ENCODE measurements at regions not wholly inside any gene's neighbourhood (a gene's known extent, or its start where the extent isn't known, plus 50 kb on each side); places are given as distances from the start of the nearest gene placed in this dataset.

DNA sequence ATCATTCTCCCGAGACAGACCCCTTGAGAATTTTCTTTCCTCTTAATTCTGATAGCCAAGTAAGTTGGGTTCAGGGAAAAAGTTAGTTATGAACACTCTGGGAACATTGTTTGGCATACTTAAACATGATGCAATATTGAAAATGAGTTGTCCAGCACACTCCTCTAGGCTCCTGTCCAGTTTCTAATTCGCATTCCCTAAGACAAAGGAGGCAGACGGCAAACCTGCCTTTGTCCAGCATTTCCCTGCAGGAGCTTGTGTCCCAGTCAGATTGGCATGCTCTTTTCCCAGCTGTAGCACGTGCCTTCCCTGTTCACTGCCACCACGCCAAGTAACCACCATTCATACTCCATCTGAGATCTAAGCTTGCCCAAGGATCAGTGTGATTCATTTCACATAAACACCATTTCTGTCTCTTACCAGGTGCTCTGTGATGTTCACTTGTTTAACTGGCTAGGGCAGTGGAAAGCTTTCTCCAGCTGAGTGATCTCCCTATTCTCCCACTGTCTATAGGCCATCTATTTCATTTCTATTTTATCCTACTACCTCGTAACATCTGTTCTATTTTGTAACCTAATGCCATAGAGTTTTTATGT, 150.0 kb upstream of the EPB41L3 start:
- H3K4me1 ChIP-seq (ENCODE audit: control insufficient read depth in 1 of 2, low read depth in 2 of 2), result no peaks in the 10 kb centered on the region
- H3K36me3 ChIP-seq, result no peaks in the 10 kb centered on the region
- no peak for ATAC-seq (ENCODE audit: insufficient number of reproducible peaks, low FRiP score, low read depth)

DNA sequence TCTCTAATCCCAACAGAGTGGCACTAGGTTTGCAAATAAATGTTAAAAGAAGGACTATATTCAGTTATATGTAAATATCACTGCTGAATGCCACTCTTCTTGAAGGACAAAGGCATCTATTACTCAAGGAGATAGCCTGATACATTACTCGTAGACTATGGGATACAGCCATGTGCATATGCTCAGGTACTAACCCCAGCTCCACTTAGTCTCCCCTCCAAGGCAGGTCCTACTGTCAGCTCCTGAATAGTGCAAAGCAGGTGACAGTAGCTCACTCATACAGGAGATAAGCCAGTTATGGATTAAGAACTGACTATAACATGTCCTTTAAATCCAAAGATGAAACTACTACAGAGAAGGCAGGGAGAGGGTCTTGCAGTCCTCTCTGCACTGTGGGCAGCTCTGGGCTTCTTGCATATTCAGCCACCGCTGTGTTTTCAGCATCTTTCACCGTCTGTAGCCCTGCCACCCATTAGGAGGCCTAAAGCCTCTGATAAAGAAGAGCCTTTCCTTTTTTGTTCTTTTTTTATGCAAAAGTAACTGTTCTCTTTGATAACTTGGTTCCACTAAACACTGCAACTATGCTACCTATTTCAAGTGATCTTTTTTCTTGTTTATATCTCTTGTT, 135.1 kb upstream of the EPB41L3 start:
- Histone ChIP-seq H3K27me3 (replicated peaks; ENCODE audit: insufficient read depth) (no peaks in the 10 kb centered on the region), H3K36me3 (no peaks in the 10 kb centered on the region), H3K9me3 (no peaks in the 10 kb centered on the region), H3K4me3 (no peak overlapping the region), H3K27ac (no peak overlapping the region), H3K4me1 (ENCODE audit: control insufficient read depth in 1 of 2, low read depth in 2 of 2) (no peaks in the 10 kb centered on the region)
- ATAC-seq (ENCODE audit: insufficient number of reproducible peaks, low FRiP score, low read depth) (no peak), DNase-seq (ENCODE audit: low spot score) (no peak)
- TF ChIP-seq, protein P1, sequence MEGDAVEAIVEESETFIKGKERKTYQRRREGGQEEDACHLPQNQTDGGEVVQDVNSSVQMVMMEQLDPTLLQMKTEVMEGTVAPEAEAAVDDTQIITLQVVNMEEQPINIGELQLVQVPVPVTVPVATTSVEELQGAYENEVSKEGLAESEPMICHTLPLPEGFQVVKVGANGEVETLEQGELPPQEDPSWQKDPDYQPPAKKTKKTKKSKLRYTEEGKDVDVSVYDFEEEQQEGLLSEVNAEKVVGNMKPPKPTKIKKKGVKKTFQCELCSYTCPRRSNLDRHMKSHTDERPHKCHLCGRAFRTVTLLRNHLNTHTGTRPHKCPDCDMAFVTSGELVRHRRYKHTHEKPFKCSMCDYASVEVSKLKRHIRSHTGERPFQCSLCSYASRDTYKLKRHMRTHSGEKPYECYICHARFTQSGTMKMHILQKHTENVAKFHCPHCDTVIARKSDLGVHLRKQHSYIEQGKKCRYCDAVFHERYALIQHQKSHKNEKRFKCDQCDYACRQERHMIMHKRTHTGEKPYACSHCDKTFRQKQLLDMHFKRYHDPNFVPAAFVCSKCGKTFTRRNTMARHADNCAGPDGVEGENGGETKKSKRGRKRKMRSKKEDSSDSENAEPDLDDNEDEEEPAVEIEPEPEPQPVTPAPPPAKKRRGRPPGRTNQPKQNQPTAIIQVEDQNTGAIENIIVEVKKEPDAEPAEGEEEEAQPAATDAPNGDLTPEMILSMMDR (IDR thresholded peaks at IDR 0.05), result no peak

More for the DNA sequence above, 150.0 kb upstream of the EPB41L3 start:
- TF ChIP-seq, protein P1 (IDR thresholded peaks at IDR 0.05), result no peak
- no peak overlapping the region for H3K4me3 ChIP-seq
- H3K27me3 ChIP-seq (replicated peaks; ENCODE audit: insufficient read depth), result no peaks in the 10 kb centered on the region
- no peak overlapping the region for H3K27ac ChIP-seq
- H3K9me3 ChIP-seq, result no peaks in the 10 kb centered on the region
- no peak for DNase-seq (ENCODE audit: low spot score)

DNA sequence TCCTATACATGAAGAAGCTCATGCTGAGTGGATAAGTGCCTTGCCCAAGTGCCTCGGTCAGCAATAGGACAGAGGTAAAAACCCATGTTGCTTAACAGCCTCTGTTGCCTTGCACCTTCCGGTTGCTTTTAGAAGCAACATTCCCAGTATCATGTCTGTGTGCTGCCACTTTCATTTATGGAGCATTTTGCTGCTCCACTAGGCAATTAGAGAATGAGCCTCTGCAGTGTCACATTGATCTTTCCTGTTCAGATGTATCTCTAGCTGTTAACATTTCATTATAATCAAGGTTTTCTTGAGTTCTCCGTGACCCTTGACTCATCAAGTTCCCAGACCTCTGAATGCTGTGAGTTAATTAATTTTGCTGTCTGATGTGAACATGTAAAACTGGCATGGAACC, 134.5 kb upstream of the EPB41L3 start:
- DNase-seq (ENCODE audit: low spot score), result no peak
- TF ChIP-seq, protein P1 (IDR thresholded peaks at IDR 0.05), result no peak
- Histone ChIP-seq H3K4me1 (ENCODE audit: control insufficient read depth in 1 of 2, low read depth in 2 of 2) (no peaks in the 10 kb centered on the region), H3K27me3 (replicated peaks; ENCODE audit: insufficient read depth) (no peaks in the 10 kb centered on the region), H3K4me3 (no peak overlapping the region), H3K9me3 (no peaks in the 10 kb centered on the region), H3K27ac (no peak overlapping the region), H3K36me3 (no peaks in the 10 kb centered on the region)
- ATAC-seq (ENCODE audit: insufficient number of reproducible peaks, low FRiP score, low read depth), result no peak

DNA sequence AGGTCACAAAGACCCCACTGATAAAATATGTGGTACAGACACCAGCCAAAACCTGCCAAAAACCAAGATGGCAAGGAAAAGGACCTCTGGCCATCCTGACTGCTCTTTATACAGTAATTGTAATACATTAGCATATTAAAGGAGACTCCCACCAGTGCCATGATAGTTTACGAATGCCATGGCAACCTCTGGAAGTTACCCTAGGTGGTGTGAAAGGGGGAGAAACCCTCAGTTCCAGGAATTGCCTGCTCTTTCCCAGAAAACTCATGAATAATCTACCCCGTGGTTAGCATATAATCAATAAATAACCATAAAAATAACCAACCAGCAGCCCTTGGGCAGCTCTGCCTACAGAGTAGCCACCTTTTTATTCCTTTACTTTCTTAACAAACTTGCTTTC, 129.8 kb upstream of the EPB41L3 start:
- ATAC-seq (ENCODE audit: insufficient number of reproducible peaks, low FRiP score, low read depth), result no peak
- H3K27ac ChIP-seq, result no peak overlapping the region
- DNase-seq (ENCODE audit: low spot score), result no peak
- no peak overlapping the region for H3K4me3 ChIP-seq
- no peaks in the 10 kb centered on the region for H3K9me3 ChIP-seq
- TF ChIP-seq, protein P1 (IDR thresholded peaks at IDR 0.05), result no peak
- H3K36me3 ChIP-seq, result no peaks in the 10 kb centered on the region
- H3K4me1 ChIP-seq (ENCODE audit: control insufficient read depth in 1 of 2, low read depth in 2 of 2), result no peaks in the 10 kb centered on the region
- H3K27me3 ChIP-seq (replicated peaks; ENCODE audit: insufficient read depth), result no peaks in the 10 kb centered on the region

DNA sequence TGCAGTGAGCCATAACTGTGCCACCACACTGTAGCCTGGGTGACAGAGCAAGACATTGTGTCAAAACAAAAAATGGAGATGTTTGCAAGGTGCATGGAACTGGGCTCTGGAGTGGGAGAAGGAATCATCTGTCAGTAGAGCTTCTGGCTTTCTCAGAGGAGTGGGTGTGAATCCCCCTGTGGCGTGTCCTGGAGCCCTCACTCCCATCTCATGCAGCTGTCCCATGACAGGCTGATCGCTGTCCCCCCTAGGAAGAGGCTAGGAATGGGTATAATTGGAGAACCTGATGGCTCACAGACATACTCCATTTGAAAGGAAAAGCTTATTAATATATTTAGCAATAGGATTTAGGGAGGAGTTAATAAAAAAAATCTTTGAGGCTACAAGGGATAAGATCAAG, 125.8 kb upstream of the EPB41L3 start:
- Histone ChIP-seq H3K27me3 (replicated peaks; ENCODE audit: insufficient read depth) (no peaks in the 10 kb centered on the region), H3K36me3 (no peaks in the 10 kb centered on the region), H3K4me1 (ENCODE audit: control insufficient read depth in 1 of 2, low read depth in 2 of 2) (no peaks in the 10 kb centered on the region), H3K27ac (no peak overlapping the region), H3K4me3 (no peak overlapping the region), H3K9me3 (no peaks in the 10 kb centered on the region)
- ATAC-seq (ENCODE audit: insufficient number of reproducible peaks, low FRiP score, low read depth) (no peak), DNase-seq (ENCODE audit: low spot score) (no peak)
- TF ChIP-seq, protein P1 (IDR thresholded peaks at IDR 0.05), result no peak
